ENCODE measurements at regions not wholly inside any gene's neighbourhood (a gene's known extent, or its start where the extent isn't known, plus 50 kb on each side); places are given as distances from the start of the nearest gene placed in this dataset.

GRCh38 chr6:140594806-140595128 lies 1220.3 kb upstream of the CITED2 start:
- DNase-seq (ENCODE audit: low read depth): no peak

GRCh38 chr6:140592877-140593276 lies 1218.4 kb upstream of the CITED2 start:
- no peak for DNase-seq (ENCODE audit: low read depth)

GRCh38 chr6:140590641-140591040 lies 1216.2 kb upstream of the CITED2 start:
- peak; percentile 31 for DNase-seq (ENCODE audit: low read depth)

- peak; percentile 28 for DNase-seq (ENCODE audit: low read depth)
These were observed 1212.1 kb upstream of the CITED2 start for GRCh38 chr6:140586426-140587061.

GRCh38 chr6:140581601-140582000 lies 1207.2 kb upstream of the CITED2 start:
- no peak for DNase-seq (ENCODE audit: low read depth)

GRCh38 chr6:140579918-140580317 lies 1205.5 kb upstream of the CITED2 start:
- DNase-seq (ENCODE audit: low read depth): no peak

- DNase-seq (ENCODE audit: low read depth): no peak
These were observed 1201.6 kb upstream of the CITED2 start for GRCh38 chr6:140576004-140576555.

- no peak for DNase-seq (ENCODE audit: low read depth)
These were observed 1198.4 kb upstream of the CITED2 start for GRCh38 chr6:140572867-140573266.

GRCh38 chr6:140572129-140572528 lies 1197.7 kb upstream of the CITED2 start:
- DNase-seq (ENCODE audit: low read depth): peak; percentile 95

- no peak for DNase-seq (ENCODE audit: low read depth)
These were observed 1196.7 kb upstream of the CITED2 start for GRCh38 chr6:140571145-140571544.

GRCh38 chr6:140567466-140567865 lies 1193.0 kb upstream of the CITED2 start:
- no peak for DNase-seq (ENCODE audit: low read depth)

- DNase-seq (ENCODE audit: low read depth): peak; percentile 61
These were observed 1192.4 kb upstream of the CITED2 start for GRCh38 chr6:140566781-140567277.

- DNase-seq (ENCODE audit: low read depth): no peak
These were observed 1189.3 kb upstream of the CITED2 start for GRCh38 chr6:140563728-140564127.

GRCh38 chr6:140561701-140562100 lies 1187.3 kb upstream of the CITED2 start:
- DNase-seq (ENCODE audit: low read depth): no peak

GRCh38 chr6:140560671-140561070 lies 1186.2 kb upstream of the CITED2 start:
- DNase-seq (ENCODE audit: low read depth): no peak

- no peak for DNase-seq (ENCODE audit: low read depth)
These were observed 1185.0 kb upstream of the CITED2 start for GRCh38 chr6:140559458-140559857.

GRCh38 chr6:140554421-140554820 lies 1180.0 kb upstream of the CITED2 start:
- no peak for DNase-seq (ENCODE audit: low read depth)

GRCh38 chr6:140548366-140548765 lies 1173.9 kb upstream of the CITED2 start:
- no peak for DNase-seq (ENCODE audit: low read depth)

- no peak for DNase-seq (ENCODE audit: low read depth)
These were observed 1172.2 kb upstream of the CITED2 start for GRCh38 chr6:140546640-140547039.

- DNase-seq (ENCODE audit: low read depth): no peak
These were observed 1170.0 kb upstream of the CITED2 start for GRCh38 chr6:140544431-140544830.

- no peak for DNase-seq (ENCODE audit: low read depth)
These were observed 1168.4 kb upstream of the CITED2 start for GRCh38 chr6:140542863-140543262.

- DNase-seq (ENCODE audit: low read depth): no peak
These were observed 1166.8 kb upstream of the CITED2 start for GRCh38 chr6:140541288-140541687.

GRCh38 chr6:140540743-140541142 lies 1166.3 kb upstream of the CITED2 start:
- no peak for DNase-seq (ENCODE audit: low read depth)

- DNase-seq (ENCODE audit: low read depth): no peak
These were observed 1164.5 kb upstream of the CITED2 start for GRCh38 chr6:140538926-140539325.
